Erythroblast (primary cell): ENCODE measurements at regions not wholly inside any gene's neighbourhood (a gene's known extent, or its start where the extent isn't known, plus 50 kb on each side); places are given as distances from the start of the nearest gene placed in this dataset.

Experiments
- GATA1 ChIP-seq: IDR thresholded peaks from 2 replicates; pipeline ENCODE4 v1.6.1; 2011; ENCODE audit warnings: low read depth, mild to moderate bottlenecking, control low read depth, low read length, moderate library complexity
- POLR2A ChIP-seq: IDR thresholded peaks from 2 replicates; pipeline ENCODE4 v1.6.1; 2011; ENCODE audit warnings: mild to moderate bottlenecking, low read length

GRCh38 chr2:120625865-120626560 lies 109.7 kb upstream of the GLI2 start:
- no peak for TF ChIP-seq POLR2A
- TF ChIP-seq GATA1, result no peak
